ENCODE measurements at regions not wholly inside any gene's neighbourhood (a gene's known extent, or its start where the extent isn't known, plus 50 kb on each side); places are given as distances from the start of the nearest gene placed in this dataset.

GRCh38 chr16:79287424-79287917 lies 313.1 kb downstream of the MAF start:
- Histone ChIP-seq H3K9ac (ENCODE audit: insufficient read depth, low read depth, low read length) (no peak overlapping the region), H3K27ac (ENCODE audit: extremely low read length, insufficient read depth, low read length) (no peak overlapping the region), H3K36me3 (replicated peaks in 1 of 2; ENCODE audit: control insufficient read depth in 1 of 2, insufficient read depth in 2 of 2, low read length in 2 of 2) (no peaks in the 10 kb centered on the region), H3K4me3 (replicated peaks in 1 of 3; ENCODE audit: insufficient read depth in 1 of 3, low read depth in 2 of 3, low read length in 3 of 3) (no peak overlapping the region), H3K27me3 (ENCODE audit: control insufficient read depth in 1 of 2, insufficient read depth in 2 of 2, low read length in 2 of 2) (no peaks in the 10 kb centered on the region; a peak in 1 of 5 replicates), H3K79me2 (ENCODE audit: insufficient read depth, low read length) (no peaks in the 10 kb centered on the region), H3K9me3 (ENCODE audit: low read length) (no peaks in the 10 kb centered on the region), H4K20me1 (ENCODE audit: insufficient read depth, low read length) (no peaks in the 10 kb centered on the region), H2AFZ (ENCODE audit: low read length) (no peak overlapping the region), H3K4me2 (ENCODE audit: low read depth, low read length) (no peak overlapping the region), H3K4me1 (ENCODE audit: insufficient read depth, low read length) (no peaks in the 10 kb centered on the region)
- DNase-seq (ENCODE audit: low spot score) = no peak
- no peak for FAIRE-seq
- no peak for ATAC-seq
- ChIA-PET CTCF (ENCODE audit: low intra/inter-chr PET ratio, low total read pairs) (no interaction called here), POLR2A (no interaction called here)
- intact Hi-C loops (cut with micrococcal nuclease; ENCODE audit: unreplicated experiment) (no loop called here), in situ Hi-C loops (cut with HindIII; ENCODE audit: extremely low pct_ligation_motif_present, low pct_unique_long_range_greater_than_20kb) (no loop called here)
- no TSS peak for BruUV-seq (replicated peaks)
- 53% methylated on average over 4 of the region's 5 CpGs for WGBS (ENCODE audit: low lambda C conversion rate)
- TF ChIP-seq RARA (CRISPR knock-in tag; IDR thresholded peaks at IDR 0.05) = no peak
- no peak for TF ChIP-seq ZBTB25 (CRISPR knock-in tag; IDR thresholded peaks at IDR 0.05)
- no peak for TF ChIP-seq MED13 (CRISPR knock-in tag; IDR thresholded peaks at IDR 0.05)
- TF ChIP-seq ZNF275 (CRISPR knock-in tag; IDR thresholded peaks at IDR 0.05; ENCODE audit: borderline replicate concordance) = no peak
- no peak for TF ChIP-seq TSC22D2 (CRISPR knock-in tag; IDR thresholded peaks at IDR 0.05; ENCODE audit: borderline replicate concordance)
- no peak for TF ChIP-seq KAT7 (CRISPR knock-in tag; IDR thresholded peaks at IDR 0.05; ENCODE audit: borderline replicate concordance)
- no peak for TF ChIP-seq ZNF747 (CRISPR knock-in tag; IDR thresholded peaks at IDR 0.05; ENCODE audit: borderline replicate concordance)
- no peak for TF ChIP-seq ARNT (IDR thresholded peaks at IDR 0.05)
